HG02759 (cell line): ENCODE measurements at regions not wholly inside any gene's neighbourhood (a gene's known extent, or its start where the extent isn't known, plus 50 kb on each side); places are given as distances from the start of the nearest gene placed in this dataset.

Source experiments
- ATAC-seq: cut with Tn5 transposase; IDR thresholded peaks from one replicate; pipeline ENCODE4 v1.9.1; 2021; ENCODE audit warnings: mild to moderate bottlenecking, moderate library complexity; ENCODE audit not compliant: unreplicated experiment

- ATAC-seq = peak; percentile 85
Observed at GRCh38 chr10:63707254-63707910, 186.2 kb downstream of the REEP3 start.

GRCh38 chr10:63708421-63708820, 187.2 kb downstream of the REEP3 start:
- ATAC-seq = no peak

- no peak for ATAC-seq
Observed at GRCh38 chr10:63710703-63711102, 189.5 kb downstream of the REEP3 start.

DNA sequence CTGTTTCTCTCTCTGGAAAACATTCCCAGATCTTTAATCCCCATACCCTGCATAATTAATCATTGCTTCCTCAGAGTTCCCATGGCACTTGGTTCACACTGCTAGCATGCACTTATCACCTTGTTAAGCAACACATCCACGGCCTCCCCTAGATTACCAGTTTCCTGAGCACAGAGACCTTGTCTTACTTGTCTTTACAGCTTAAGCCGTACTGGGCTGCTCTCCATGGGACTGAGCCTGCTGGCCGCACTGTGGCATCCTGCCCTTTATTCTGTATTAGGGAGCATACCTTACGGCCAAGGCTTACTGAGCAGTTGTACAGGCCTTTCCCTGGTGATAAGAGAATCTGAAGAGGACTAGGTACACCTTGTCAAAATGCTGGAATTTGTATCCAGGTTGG, 190.2 kb downstream of the REEP3 start:
- no peak for ATAC-seq

DNA sequence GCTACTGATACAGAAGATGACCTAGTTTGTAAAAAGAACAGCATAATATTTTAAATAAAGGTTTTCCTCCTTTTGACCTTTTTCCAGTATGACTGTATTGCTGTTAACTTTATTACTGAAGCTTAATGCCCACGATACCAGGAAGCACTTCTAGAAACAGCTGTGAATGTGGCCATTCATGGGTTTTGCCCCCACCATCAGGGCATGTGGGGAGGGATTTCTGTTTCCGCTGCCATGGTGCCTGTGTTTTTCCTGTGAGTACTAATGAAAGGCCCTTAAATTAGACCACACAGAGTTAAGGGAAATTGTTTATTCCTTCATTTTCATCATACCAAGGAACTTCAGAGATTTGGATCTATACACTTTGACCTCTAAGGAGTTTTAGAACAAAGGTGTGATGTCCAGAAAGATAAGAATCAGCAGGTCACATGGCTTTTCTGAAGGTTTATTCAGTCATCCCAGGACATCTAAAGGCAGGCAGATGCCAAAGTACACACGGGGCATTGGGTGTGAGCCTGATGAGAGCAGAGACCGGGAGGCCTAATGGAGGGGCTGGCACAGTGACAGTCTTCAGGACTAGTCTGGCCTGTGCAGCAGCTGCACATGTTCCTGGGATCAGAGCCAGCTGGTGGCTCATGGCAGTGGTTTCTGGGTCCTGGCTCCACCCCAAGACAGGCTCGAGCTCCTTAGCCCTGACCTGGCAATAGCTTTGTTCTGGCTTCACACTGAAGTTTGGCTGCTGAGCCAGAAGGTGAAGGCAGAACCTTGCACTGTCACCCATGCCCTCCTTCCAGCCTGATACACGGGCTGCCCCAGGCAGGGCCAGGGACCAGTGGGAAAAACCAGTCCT, 190.9 kb downstream of the REEP3 start:
- no peak for ATAC-seq

DNA sequence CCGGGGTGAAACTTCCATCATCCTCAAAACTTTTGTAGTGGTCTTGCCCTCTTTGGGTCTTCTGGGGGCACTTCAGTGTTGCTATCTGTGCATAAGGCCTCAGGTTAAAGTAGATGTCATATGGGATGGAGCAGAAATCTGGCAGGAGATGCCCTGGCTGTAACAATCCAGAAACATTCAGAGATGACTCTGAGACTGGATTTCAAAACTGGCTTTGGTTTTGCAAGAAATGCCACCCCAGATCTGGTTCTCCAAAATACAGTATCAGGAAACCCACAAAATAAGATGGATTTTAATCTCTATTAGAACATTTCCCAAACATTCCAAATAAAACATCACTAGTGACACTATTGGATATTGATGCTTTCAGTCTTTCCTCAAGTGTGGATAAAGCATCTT, 191.5 kb downstream of the REEP3 start:
- ATAC-seq = no peak

GRCh38 chr10:63713191-63714144, 192.3 kb downstream of the REEP3 start:
- no peak for ATAC-seq

- no peak for ATAC-seq
Observed at GRCh38 chr10:63716016-63716580, 194.9 kb downstream of the REEP3 start.

- ATAC-seq = no peak
Observed at GRCh38 chr10:63717027-63717715, 196.0 kb downstream of the REEP3 start.

GRCh38 chr10:63718006-63718405, 196.8 kb downstream of the REEP3 start:
- no peak for ATAC-seq

- no peak for ATAC-seq
Observed at GRCh38 chr10:63718421-63718820, 197.2 kb downstream of the REEP3 start.

GRCh38 chr10:63719226-63719856, 198.1 kb downstream of the REEP3 start:
- ATAC-seq = no peak

DNA sequence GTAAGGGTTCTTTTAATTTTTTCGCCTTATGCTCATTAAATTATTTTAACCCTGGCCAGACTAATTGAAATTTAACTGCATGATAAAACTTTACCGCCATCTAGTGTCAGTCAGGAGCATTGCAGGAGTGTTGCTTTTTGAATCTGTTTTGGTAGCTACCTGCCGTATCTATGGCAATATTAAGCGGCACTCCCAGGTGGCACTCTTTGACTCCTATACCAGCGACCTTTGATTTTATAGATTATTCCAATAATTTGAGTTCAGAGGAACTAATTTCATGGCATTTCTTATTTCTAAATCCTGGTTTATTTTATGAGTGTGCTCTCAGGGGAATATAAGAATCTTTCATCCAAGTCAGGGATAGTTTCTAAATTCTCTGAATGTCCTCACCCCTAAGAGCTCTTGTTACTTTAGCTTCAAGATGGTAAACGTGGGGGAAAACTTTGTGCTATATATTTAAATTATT, 198.9 kb downstream of the REEP3 start:
- peak; percentile 45 for ATAC-seq

- peak; percentile 73 for ATAC-seq
Observed at GRCh38 chr10:63720676-63721075, 199.5 kb downstream of the REEP3 start.

GRCh38 chr10:63722537-63722936, 201.3 kb downstream of the REEP3 start:
- ATAC-seq = no peak

DNA sequence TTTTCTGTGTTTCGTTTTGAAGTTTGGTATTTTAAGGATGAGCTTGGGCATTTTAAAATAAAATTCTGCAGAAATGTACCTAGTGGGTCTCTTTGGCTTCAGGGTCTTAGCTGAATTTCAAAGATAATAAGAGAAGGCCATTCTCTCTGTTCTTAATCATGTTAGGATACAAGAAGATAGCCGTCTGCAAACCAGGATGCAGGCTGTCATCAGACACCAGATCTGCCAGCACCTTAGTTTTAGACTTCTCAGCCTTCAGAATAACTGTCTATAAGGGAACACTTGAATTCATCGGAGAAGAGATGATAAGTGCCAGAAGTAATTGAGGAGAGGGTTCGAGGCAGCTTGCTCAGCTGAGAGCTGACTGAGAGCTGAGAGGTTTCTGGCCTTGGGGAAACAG, 202.1 kb downstream of the REEP3 start:
- ATAC-seq = no peak

DNA sequence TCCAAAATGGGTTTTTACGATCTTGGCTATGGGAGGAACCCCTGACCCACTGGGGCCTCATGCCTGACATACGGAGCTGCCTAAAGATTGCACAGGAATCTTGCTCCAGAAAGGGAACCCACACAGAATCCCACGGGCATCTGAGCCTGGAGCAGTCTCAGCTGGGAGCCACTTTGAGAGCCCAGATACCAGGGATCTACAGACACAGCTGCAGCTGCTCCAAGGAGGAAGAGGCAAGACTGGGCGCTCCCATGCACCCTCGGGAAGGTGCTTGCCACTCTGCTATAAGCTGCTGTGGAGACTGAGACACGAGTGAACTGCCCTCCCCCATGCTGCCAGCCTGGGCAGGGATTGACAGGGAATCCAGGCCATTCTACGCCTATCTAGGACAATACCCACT, 202.5 kb downstream of the REEP3 start:
- no peak for ATAC-seq

DNA sequence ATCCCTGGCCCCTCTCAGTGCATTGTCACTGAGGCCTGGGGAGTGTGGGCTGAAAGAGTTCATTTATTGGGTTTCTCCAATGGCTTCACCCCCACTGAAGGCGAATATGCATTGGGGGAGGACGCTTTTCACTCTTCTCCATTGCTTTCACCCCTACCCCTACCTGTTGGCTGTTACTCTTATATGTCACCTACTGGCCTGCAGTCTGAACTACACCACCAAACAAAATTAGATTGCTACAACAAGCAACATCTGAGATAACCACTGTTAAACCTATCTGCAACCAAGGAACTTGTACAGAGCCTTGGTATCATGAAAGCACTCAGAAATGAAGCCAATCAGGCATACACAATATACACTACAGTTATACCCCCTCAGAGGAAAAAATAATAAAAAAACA, 203.7 kb downstream of the REEP3 start:
- no peak for ATAC-seq

DNA sequence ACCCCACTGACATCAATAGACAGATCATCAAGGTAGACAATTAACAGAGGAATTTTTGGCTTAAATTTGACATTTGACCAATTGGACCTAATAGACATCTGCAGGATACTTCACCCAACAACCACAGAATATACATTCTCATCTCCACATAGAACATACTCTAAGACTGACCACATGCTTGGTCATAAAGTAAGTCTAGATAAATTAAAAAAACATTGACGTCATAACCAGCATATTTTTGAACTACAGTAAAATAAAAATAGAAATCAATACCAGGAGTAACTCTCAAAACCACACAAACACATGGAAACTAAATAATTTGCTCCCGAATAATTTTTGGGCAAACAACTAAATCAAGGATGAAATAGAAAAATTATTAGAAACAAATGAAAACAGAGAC, 205.7 kb downstream of the REEP3 start:
- ATAC-seq = no peak

GRCh38 chr10:63727636-63728035, 206.4 kb downstream of the REEP3 start:
- ATAC-seq = no peak
